ENCODE measurements at regions not wholly inside any gene's neighbourhood (a gene's known extent, or its start where the extent isn't known, plus 50 kb on each side); places are given as distances from the start of the nearest gene placed in this dataset.

- Mint-ChIP-seq H3K27ac (no peak overlapping the region), H3K4me1 (no peaks in the 10 kb centered on the region), H3K4me3 (no peak overlapping the region), H3K36me3 (no peaks in the 10 kb centered on the region), H3K27me3 (ENCODE audit: low read depth in 3 of 3) (peaks cover 0 to 2% (median 0%) of the 10 kb centered on the region in 3 donors), H3K9me3 (peaks cover 0 to 2% (median 0%) of the 10 kb centered on the region in 6 donors)
- DNase-seq: no peak
Measured at GRCh38 chr6:167654389-167654788, 172.3 kb upstream of the AFDN start.

GRCh38 chr6:167655174-167655821 lies 171.4 kb upstream of the AFDN start:
- no peak overlapping the region for H3K27ac Mint-ChIP-seq
- no peak for DNase-seq
- H3K4me3 Mint-ChIP-seq: no peak overlapping the region
- H3K36me3 Mint-ChIP-seq: no peaks in the 10 kb centered on the region
- no peaks in the 10 kb centered on the region for H3K4me1 Mint-ChIP-seq
- peaks cover 0 to 2% (median 0%) of the 10 kb centered on the region in 6 donors for H3K9me3 Mint-ChIP-seq
- peaks cover 0 to 2% (median 0%) of the 10 kb centered on the region in 3 donors for H3K27me3 Mint-ChIP-seq (ENCODE audit: low read depth in 3 of 3)

GRCh38 chr6:167658106-167658505 lies 168.6 kb upstream of the AFDN start:
- no peak for DNase-seq
- peaks cover 0 to 2% (median 0%) of the 10 kb centered on the region in 6 donors for H3K9me3 Mint-ChIP-seq
- H3K36me3 Mint-ChIP-seq: no peaks in the 10 kb centered on the region
- H3K4me1 Mint-ChIP-seq: no peaks in the 10 kb centered on the region
- H3K27me3 Mint-ChIP-seq (ENCODE audit: low read depth in 3 of 3): peaks cover 0 to 2% (median 2%) of the 10 kb centered on the region in 3 donors
- H3K4me3 Mint-ChIP-seq: no peak overlapping the region
- H3K27ac Mint-ChIP-seq: no peak overlapping the region

GRCh38 chr6:167659046-167659445 lies 167.7 kb upstream of the AFDN start:
- H3K4me3 Mint-ChIP-seq: no peak overlapping the region

GRCh38 chr6:167660424-167660823 lies 166.3 kb upstream of the AFDN start:
- peaks cover 0 to 2% (median 0%) of the 10 kb centered on the region in 3 donors for H3K27me3 Mint-ChIP-seq (ENCODE audit: low read depth in 3 of 3)

More at GRCh38 chr6:167659046-167659445, 167.7 kb upstream of the AFDN start:
- Mint-ChIP-seq H3K4me1 (no peaks in the 10 kb centered on the region), H3K27me3 (ENCODE audit: low read depth in 3 of 3) (peaks cover 0 to 2% (median 0%) of the 10 kb centered on the region in 3 donors), H3K36me3 (no peaks in the 10 kb centered on the region), H3K27ac (no peak overlapping the region), H3K9me3 (peaks cover 0 to 2% (median 0%) of the 10 kb centered on the region in 6 donors)
- no peak for DNase-seq

GRCh38 chr6:167660944-167661551 lies 165.7 kb upstream of the AFDN start:
- no peak overlapping the region for H3K27ac Mint-ChIP-seq
- no peaks in the 10 kb centered on the region for H3K4me1 Mint-ChIP-seq
- H3K36me3 Mint-ChIP-seq: no peaks in the 10 kb centered on the region
- H3K4me3 Mint-ChIP-seq: no peak overlapping the region
- DNase-seq: no peak
- peaks cover 0 to 2% (median 0%) of the 10 kb centered on the region in 6 donors for H3K9me3 Mint-ChIP-seq
- peaks cover 0 to 2% (median 0%) of the 10 kb centered on the region in 3 donors for H3K27me3 Mint-ChIP-seq (ENCODE audit: low read depth in 3 of 3)

More at GRCh38 chr6:167660424-167660823, 166.3 kb upstream of the AFDN start:
- Mint-ChIP-seq H3K36me3 (no peaks in the 10 kb centered on the region), H3K9me3 (peaks cover 0 to 2% (median 0%) of the 10 kb centered on the region in 6 donors), H3K27ac (no peak overlapping the region), H3K4me3 (no peak overlapping the region), H3K4me1 (no peaks in the 10 kb centered on the region)
- no peak for DNase-seq

- H3K27ac Mint-ChIP-seq: no peak overlapping the region
- peaks cover 0 to 2% (median 0%) of the 10 kb centered on the region in 3 donors for H3K27me3 Mint-ChIP-seq (ENCODE audit: low read depth in 3 of 3)
- peaks cover 0 to 2% (median 0%) of the 10 kb centered on the region in 6 donors for H3K9me3 Mint-ChIP-seq
- DNase-seq: no peak
- H3K36me3 Mint-ChIP-seq: no peaks in the 10 kb centered on the region
- no peaks in the 10 kb centered on the region for H3K4me1 Mint-ChIP-seq
- no peak overlapping the region for H3K4me3 Mint-ChIP-seq
Measured at GRCh38 chr6:167661552-167662044, 165.1 kb upstream of the AFDN start.

GRCh38 chr6:167662075-167662880 lies 164.4 kb upstream of the AFDN start:
- no peak overlapping the region for H3K27ac Mint-ChIP-seq
- no peak for DNase-seq
- peaks cover 0 to 2% (median 0%) of the 10 kb centered on the region in 6 donors for H3K9me3 Mint-ChIP-seq
- no peaks in the 10 kb centered on the region for H3K36me3 Mint-ChIP-seq
- H3K4me3 Mint-ChIP-seq: no peak overlapping the region
- H3K27me3 Mint-ChIP-seq (ENCODE audit: low read depth in 3 of 3): peaks cover 0 to 2% (median 0%) of the 10 kb centered on the region in 3 donors
- H3K4me1 Mint-ChIP-seq: no peaks in the 10 kb centered on the region

DNA sequence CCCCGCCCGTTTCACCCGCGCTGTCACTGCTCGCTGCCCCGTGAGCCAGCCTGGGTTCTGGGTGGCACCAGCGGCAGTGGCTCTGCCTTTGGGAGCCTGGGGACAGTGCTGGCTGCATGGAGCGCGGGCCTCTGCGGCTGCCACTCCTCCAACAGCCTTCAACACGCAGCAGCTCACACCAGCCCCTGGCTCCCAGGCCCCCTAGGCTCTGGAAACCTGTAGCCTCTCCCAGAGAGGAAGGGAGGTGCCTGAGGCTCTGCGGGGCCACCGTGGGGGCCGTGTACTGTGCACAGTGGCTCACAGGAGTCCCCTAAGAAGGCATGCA lies 163.9 kb upstream of the AFDN start:
- Mint-ChIP-seq H3K27me3 (ENCODE audit: low read depth in 3 of 3) (peaks cover 0 to 2% (median 0%) of the 10 kb centered on the region in 3 donors), H3K36me3 (no peaks in the 10 kb centered on the region), H3K9me3 (peaks cover 0 to 2% (median 0%) of the 10 kb centered on the region in 6 donors), H3K4me3 (no peak overlapping the region), H3K27ac (no peak overlapping the region), H3K4me1 (no peaks in the 10 kb centered on the region)
- DNase-seq: no peak

DNA sequence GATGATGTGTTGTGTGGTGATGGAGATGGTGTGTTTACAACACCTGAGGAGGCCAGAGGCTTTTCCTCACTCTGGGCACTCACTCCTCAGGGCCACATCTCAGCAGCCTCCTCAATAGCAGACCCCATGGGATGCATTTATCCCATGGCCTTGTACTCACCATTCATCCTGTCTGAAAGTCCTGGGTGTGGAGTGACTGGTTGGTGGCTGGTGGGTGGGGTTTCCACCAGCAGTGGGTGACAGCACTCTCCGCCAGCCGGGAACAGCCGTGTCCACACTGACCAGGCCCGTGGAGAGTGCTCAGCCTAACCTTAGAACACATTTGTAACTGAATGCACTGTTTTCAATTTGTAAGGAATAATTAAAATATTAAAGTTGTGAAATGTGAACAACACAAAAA lies 163.4 kb upstream of the AFDN start:
- no peak overlapping the region for H3K27ac Mint-ChIP-seq
- H3K27me3 Mint-ChIP-seq (ENCODE audit: low read depth in 3 of 3): peaks cover 0 to 2% (median 0%) of the 10 kb centered on the region in 3 donors
- no peak overlapping the region for H3K4me3 Mint-ChIP-seq
- H3K4me1 Mint-ChIP-seq: no peaks in the 10 kb centered on the region
- no peak for DNase-seq
- peaks cover 0 to 2% (median 0%) of the 10 kb centered on the region in 6 donors for H3K9me3 Mint-ChIP-seq
- no peaks in the 10 kb centered on the region for H3K36me3 Mint-ChIP-seq

- H3K9me3 Mint-ChIP-seq: peaks cover 0 to 2% (median 0%) of the 10 kb centered on the region in 6 donors
- no peak overlapping the region for H3K27ac Mint-ChIP-seq
- peaks cover 0 to 2% (median 2%) of the 10 kb centered on the region in 3 donors for H3K27me3 Mint-ChIP-seq (ENCODE audit: low read depth in 3 of 3)
- no peak overlapping the region for H3K4me3 Mint-ChIP-seq
- no peak for DNase-seq
- no peaks in the 10 kb centered on the region for H3K4me1 Mint-ChIP-seq
- H3K36me3 Mint-ChIP-seq: no peaks in the 10 kb centered on the region
Measured at GRCh38 chr6:167663784-167664443, 162.8 kb upstream of the AFDN start.

- no peak overlapping the region for H3K4me3 Mint-ChIP-seq
- no peaks in the 10 kb centered on the region for H3K4me1 Mint-ChIP-seq
- no peak for DNase-seq
- peaks cover 0 to 2% (median 0%) of the 10 kb centered on the region in 6 donors for H3K9me3 Mint-ChIP-seq
- no peak overlapping the region for H3K27ac Mint-ChIP-seq
- H3K27me3 Mint-ChIP-seq (ENCODE audit: low read depth in 3 of 3): peaks cover 0 to 2% (median 2%) of the 10 kb centered on the region in 3 donors
- no peaks in the 10 kb centered on the region for H3K36me3 Mint-ChIP-seq
Measured at GRCh38 chr6:167664678-167665660, 161.7 kb upstream of the AFDN start.

Data from immature natural killer cell (primary cell).